ENCODE measurements at regions not wholly inside any gene's neighbourhood (a gene's known extent, or its start where the extent isn't known, plus 50 kb on each side); places are given as distances from the start of the nearest gene placed in this dataset.

DNA sequence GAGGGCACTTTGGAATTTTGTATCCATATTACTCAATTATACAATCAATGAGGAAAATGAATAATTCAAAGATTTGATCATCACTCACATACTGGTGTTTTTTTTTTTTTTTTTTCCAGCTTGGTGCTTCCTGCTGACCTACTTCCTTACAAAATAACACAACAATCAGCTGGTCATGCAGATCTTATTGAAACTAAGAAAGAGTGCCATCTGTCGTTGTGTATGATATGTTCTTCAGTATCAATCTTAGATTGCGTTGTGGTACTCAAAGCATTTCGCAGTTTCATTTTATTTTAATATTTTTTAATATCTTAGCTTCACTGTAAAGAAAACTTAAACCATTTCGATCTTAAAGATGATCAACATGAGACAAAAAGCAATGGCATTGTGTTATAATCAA, 155.6 kb downstream of the OGFRL1 start:
- DNase-seq = no peak

DNA sequence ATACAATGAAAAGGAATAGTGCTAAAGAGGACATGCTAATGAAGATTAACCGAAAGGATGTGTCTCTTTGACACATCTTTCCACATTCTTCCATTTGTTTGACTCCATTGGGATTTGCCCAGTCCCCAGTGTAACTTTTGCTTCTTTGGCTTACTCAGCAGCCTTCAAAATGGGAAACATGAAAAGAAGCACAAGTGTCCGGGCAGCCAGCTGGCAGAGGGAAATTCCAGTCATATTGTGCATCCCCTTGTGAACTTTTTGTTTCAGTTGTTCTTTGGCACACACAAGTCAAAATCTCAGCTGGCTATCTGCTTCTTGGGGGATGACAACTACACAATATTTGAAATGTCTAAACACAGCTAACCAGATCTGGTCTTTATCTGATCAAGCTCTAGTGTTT, 157.4 kb downstream of the OGFRL1 start:
- no peak for DNase-seq

DNA sequence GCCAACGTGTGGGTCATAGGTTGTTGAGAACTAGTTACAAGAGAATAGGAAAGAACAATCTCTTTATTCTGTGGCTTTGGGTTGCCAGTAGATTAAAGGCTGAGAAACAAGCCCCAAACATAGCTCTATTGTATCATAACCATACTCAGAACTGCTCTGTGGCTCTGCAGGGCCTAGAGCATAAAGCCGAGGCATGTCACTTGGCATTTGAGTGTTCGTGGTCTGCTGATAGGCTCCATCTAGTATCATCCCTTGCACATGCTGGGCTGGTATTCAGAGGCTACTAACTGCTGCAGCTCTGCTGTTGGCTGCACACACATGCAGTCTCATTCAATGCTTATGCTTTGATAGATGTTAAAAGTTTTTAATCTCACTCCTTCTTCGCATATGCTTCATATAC, 157.9 kb downstream of the OGFRL1 start:
- DNase-seq = no peak

DNA sequence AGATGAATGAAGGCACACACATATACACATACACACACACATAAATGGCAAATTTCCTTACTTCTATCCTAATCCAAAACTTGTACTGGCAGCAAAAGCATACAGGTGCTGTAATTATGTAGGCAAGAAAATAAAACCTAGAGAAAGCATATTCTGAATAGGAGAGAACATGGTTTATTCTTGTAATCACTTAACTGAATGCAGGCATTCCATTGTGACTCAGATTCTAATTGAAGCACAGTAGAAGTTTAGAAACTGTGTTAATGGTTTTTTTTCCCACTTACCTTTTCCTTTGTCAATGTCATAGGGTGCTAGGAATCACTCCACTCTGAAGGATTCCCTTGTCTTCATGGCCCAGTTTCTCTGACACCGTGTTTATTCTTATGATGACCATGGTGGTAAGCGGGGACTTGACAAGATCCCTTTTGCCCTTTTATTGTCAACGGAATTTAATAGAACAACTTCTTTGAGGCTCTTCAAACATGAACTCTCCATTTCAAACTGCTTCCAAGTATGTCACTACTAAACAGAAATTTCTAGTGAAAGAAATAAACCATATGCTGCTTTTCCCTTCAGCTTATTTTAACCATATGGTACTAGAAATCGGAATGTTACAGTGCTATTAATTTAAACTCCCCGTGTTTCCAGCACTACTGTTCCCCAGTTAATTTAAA, 164.2 kb downstream of the OGFRL1 start:
- DNase-seq = no peak

GRCh38 chr6:71453371-71453706, 164.7 kb downstream of the OGFRL1 start:
- DNase-seq = no peak

GRCh38 chr6:71454056-71454455, 165.4 kb downstream of the OGFRL1 start:
- no peak for DNase-seq

GRCh38 chr6:71457929-71458328, 169.3 kb downstream of the OGFRL1 start:
- DNase-seq = no peak

GRCh38 chr6:71459162-71459561, 170.6 kb downstream of the OGFRL1 start:
- DNase-seq = no peak

- no peak for DNase-seq
These were observed 172.3 kb downstream of the OGFRL1 start for GRCh38 chr6:71460933-71461332.

DNA sequence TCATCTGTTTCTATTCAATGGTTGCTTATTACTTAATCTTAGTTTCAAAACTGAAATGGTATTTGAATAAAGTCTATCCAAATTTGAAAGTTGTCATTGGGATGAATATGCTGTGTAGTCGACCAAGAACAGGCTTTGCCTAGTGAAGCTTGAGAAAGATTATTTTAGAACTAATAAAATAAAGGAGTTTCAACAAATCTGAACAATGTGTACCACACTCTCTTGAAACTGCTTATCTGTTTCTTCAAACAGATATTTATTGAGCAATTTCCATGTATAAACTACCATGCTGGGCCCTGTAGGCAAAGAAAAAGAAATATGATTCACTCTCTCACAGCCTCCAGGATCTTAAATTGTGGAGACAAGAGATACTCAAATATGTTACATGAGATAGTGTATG, 174.4 kb downstream of the OGFRL1 start:
- no peak for DNase-seq

DNA sequence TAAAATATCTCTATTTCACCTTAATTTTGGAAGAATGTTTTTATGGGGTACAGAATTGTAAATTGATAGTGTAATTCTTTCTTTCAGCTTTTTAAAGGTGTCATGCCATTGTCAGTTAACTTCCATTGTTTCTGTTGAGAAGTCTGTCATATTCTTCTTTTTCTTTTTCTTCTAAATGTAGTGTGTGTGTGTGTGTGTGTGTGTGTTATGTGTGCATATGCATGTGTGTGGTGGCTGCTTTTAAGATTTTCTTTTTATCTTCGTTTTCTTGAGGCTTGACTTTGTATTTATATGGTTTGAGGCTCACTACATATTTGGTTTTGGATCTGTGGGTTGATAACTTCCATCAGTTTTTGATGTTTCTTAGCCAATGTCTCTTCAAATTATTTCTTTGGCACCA, 176.5 kb downstream of the OGFRL1 start:
- DNase-seq = no peak

DNA sequence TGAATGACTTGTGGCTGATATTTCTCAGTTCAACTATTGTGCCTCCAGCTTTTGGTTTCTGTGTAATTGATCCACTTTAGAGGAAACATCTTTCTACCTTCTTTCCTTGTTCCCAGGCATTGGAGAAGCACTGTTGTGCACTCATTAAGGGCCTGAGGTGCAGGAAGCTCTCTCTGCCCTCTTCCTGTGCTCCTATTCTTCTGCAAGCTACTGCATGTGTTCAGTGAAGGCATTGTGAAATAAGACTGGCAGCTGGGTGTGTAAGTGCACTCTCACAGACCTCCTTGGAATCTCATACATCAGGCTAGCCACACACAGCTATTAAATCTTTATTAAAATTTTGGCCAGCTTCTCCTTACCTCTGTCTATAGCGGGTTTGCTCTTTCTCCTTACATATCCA, 177.8 kb downstream of the OGFRL1 start:
- no peak for DNase-seq

GRCh38 chr6:71468038-71468437, 179.4 kb downstream of the OGFRL1 start:
- no peak for DNase-seq

- DNase-seq = no peak
These were observed 180.5 kb downstream of the OGFRL1 start for GRCh38 chr6:71468841-71469700.

DNA sequence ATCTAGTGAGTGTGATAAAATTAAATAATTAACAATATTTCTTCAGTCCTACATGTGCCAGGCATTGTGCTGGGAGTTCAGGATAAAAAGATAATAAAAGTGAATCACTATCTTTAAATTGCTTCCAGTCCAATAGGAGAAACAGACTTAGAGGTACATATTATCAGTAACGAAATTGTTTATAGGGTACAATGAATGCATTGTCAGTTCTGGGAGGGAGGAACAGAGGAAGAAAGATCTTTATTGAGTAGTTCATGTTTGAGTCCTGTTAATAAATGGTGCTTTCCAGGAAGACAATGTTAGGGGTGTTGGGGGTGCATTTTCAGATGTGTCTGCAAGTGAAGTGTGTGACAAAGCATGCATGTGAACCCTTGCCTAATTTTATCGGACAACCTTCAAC, 183.1 kb downstream of the OGFRL1 start:
- no peak for DNase-seq

- no peak for DNase-seq
These were observed 185.3 kb downstream of the OGFRL1 start for GRCh38 chr6:71473926-71474325.

- no peak for DNase-seq
These were observed 186.3 kb downstream of the OGFRL1 start for GRCh38 chr6:71474942-71475341.

DNA sequence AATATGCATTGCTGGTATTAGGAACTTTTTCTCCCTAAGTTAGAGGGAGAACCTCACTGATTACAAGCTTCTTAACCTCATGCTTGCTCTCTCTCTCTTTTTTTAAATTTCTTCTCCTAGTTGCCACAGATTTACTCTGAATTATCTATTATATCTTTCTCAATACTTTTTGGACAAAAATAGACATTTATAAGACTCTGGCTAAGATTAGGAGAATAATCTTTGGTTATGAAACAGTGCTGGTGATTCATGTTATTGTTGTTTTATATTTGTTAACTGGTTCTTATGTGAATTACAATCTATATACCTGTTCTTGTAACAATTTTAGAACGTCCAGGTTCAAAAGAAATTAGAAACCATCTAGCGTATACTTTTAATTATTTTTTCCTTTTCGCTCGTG, 187.8 kb downstream of the OGFRL1 start:
- DNase-seq = no peak

GRCh38 chr6:71476872-71477271, 188.3 kb downstream of the OGFRL1 start:
- DNase-seq = no peak

DNA sequence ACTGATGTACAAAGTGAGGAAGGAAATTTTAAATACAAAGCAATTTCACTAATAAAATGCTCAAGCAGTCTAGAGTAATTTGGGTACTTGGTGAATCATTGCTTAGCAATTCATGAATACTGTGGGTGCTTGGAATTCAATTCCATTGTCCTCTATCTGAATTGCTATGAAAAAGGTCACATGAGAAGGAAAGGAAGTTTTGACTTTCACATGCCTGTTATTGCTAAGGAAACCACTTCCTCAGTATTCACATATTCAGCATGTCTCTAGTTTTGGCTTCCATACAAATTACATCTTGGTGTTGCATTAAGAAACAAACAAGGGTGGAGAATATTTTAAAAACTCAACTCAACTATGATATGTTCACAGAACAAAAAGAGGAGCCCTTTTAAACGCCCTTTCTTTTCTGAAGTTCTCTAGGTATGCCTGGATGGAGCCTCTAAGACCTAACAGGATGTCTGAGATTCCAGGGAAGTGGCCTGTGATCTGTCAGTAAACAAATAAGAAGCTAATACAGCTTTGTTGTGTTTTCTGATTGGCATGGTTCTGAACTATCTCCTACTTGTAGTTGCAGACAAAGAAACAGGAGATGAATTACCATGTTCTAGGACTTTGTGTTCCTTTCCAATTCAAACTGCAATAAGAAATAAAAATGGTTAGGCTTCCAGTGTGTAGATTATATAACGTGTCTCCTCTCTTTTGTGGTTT, 190.4 kb downstream of the OGFRL1 start:
- DNase-seq = no peak

DNA sequence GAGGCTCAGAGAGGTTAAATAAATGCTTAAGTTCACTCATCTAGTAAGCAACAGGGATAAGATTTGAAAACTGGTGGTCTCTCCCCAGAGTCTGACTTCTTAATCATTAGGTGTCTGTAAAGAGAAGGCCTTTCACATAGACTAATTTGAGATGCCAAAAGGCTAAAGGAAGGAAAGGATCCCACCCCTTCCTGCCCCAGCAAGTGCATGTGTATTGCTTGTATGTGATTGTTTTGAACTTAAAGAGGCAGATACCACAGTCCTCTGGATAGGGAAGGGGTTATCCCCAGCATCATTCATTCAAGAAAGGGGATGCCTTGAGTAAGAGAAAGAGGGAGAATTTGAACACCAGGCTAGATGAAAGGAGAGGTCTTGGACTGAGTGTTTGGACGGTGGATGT, 192.0 kb downstream of the OGFRL1 start:
- no peak for DNase-seq

DNA sequence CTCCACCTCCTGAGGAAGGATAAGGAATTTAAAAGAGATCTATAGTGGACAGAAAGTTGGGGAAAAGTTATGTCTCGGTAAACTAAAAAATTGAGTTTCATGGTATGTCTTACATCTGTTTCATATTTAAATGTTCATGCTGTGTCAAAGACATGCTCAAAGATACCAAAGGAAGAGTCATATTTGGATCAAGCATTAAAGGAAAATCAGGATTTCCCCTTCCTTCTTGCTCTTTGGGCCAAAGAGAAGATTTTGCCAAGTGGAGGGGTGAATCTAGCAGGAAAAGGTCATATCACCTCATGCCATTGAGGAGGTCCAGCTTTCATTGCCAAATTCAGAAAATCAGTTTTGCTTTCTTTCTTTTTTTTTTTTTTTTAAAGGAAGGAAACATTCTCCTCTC, 192.4 kb downstream of the OGFRL1 start:
- no peak for DNase-seq

DNA sequence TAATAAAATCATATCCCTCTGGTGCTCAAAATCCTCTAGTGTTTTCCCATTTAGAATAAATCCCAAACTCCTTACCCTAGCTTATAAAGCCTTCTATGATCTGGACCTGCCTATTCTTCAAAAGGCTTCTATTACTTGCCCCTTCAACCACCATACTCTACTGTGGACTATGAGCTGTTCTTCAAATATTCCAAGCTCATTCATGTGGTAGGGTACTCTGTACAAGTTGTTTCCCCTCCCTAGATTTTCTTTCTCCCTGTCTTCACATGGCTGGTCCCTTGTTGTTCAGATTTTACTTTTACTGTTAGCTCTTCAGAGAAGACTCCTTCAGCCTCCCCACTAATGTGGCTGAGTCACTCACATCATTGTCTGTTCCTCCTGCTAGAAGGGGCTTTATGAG, 193.2 kb downstream of the OGFRL1 start:
- no peak for DNase-seq

GRCh38 chr6:71482742-71483141, 194.1 kb downstream of the OGFRL1 start:
- DNase-seq = no peak
